GM13976 (cell line): ENCODE measurements at regions not wholly inside any gene's neighbourhood (a gene's known extent, or its start where the extent isn't known, plus 50 kb on each side); places are given as distances from the start of the nearest gene placed in this dataset.
"Not testable (repeated sequence)": the region's sequence is repeated elsewhere in the genome, so short reads cannot be mapped to it uniquely, and the experiment has no call there.

Experiments used
- DNase-seq: peaks from one replicate; pipeline ENCODE4 v3.0.0; 2012; ENCODE audit warnings: low spot score
- CTCF ChIP-seq: IDR thresholded peaks from 2 replicates; pipeline ENCODE4 v1.5.1; 2012; ENCODE audit warnings: borderline replicate concordance, mild to moderate bottlenecking; ENCODE audit not compliant: insufficient read depth; ENCODE audit errors: extremely low read depth, missing control alignments, control extremely low read depth
- in situ Hi-C: fragments of 300-500 bp; cut with MboI; formaldehyde crosslinking; loops from one replicate; pipeline ENCODE4 v1.12.0; 2022; ENCODE audit warnings: low sequenced_read_pairs, mixed read lengths, inconsistent platforms; ENCODE audit not compliant: unreplicated experiment

- in situ Hi-C loops, result no loop called here
- no peak for TF ChIP-seq CTCF
- no peak for DNase-seq
Observed at GRCh38 chr4:45438047-45438446, 685.8 kb downstream of the GABRG1 start.

- no peak for DNase-seq
- in situ Hi-C loops, result no loop called here
- no peak for TF ChIP-seq CTCF
Observed at GRCh38 chr4:45437381-45437780, 686.5 kb downstream of the GABRG1 start.

GRCh38 chr4:45425135-45425534, 698.7 kb downstream of the GABRG1 start:
- TF ChIP-seq CTCF, result no peak
- in situ Hi-C loops, result no loop called here
- DNase-seq, result no peak

GRCh38 chr4:45423896-45424295, 697.5 kb upstream of the GNPDA2 start:
- TF ChIP-seq CTCF, result no peak
- in situ Hi-C loops, result no loop called here

GRCh38 chr4:45420091-45420674, 693.8 kb upstream of the GNPDA2 start:
- in situ Hi-C loops, DNase-seq: not testable (repeated sequence)

More at GRCh38 chr4:45423896-45424295, 697.5 kb upstream of the GNPDA2 start:
- no peak for DNase-seq

- in situ Hi-C loops, result no loop called here
- DNase-seq, result no peak
- no peak for TF ChIP-seq CTCF
Observed at GRCh38 chr4:45410701-45411210, 684.4 kb upstream of the GNPDA2 start.

GRCh38 chr4:45409536-45409935, 683.2 kb upstream of the GNPDA2 start:
- no peak for DNase-seq
- TF ChIP-seq CTCF, result no peak
- in situ Hi-C loops, result no loop called here
